Kidney epithelial cell (primary cell): ENCODE measurements at regions not wholly inside any gene's neighbourhood (a gene's known extent, or its start where the extent isn't known, plus 50 kb on each side); places are given as distances from the start of the nearest gene placed in this dataset.

ENCODE experiments used
- DNase-seq: peaks from one replicate; pipeline ENCODE4 v3.0.0-alpha.2; 2010; ENCODE audit warnings: low read depth
- H3K27me3 ChIP-seq: 2 replicates; pipeline ENCODE4 v1.6.0; 2011; ENCODE audit warnings: low read length; ENCODE audit not compliant: control insufficient read depth, insufficient read depth
- H3K36me3 ChIP-seq: 2 replicates; pipeline ENCODE4 v1.5.1; 2011; ENCODE audit warnings: low read length; ENCODE audit not compliant: control insufficient read depth, insufficient read depth
- H3K4me3 ChIP-seq: 2 replicates; pipeline ENCODE4 v1.5.1; 2011; ENCODE audit warnings: low read depth, mild to moderate bottlenecking, control low read depth, low read length
- TF ChIP-seq, protein P1 (sequence below): IDR thresholded peaks from 2 replicates; pipeline ENCODE4 v1.5.1; 2011; ENCODE audit warnings: mild to moderate bottlenecking, moderate library complexity, low read length, control low read depth, inconsistent platforms; ENCODE audit not compliant: insufficient read depth, poor library complexity, severe bottlenecking

- TF ChIP-seq, protein P1, sequence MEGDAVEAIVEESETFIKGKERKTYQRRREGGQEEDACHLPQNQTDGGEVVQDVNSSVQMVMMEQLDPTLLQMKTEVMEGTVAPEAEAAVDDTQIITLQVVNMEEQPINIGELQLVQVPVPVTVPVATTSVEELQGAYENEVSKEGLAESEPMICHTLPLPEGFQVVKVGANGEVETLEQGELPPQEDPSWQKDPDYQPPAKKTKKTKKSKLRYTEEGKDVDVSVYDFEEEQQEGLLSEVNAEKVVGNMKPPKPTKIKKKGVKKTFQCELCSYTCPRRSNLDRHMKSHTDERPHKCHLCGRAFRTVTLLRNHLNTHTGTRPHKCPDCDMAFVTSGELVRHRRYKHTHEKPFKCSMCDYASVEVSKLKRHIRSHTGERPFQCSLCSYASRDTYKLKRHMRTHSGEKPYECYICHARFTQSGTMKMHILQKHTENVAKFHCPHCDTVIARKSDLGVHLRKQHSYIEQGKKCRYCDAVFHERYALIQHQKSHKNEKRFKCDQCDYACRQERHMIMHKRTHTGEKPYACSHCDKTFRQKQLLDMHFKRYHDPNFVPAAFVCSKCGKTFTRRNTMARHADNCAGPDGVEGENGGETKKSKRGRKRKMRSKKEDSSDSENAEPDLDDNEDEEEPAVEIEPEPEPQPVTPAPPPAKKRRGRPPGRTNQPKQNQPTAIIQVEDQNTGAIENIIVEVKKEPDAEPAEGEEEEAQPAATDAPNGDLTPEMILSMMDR: no peak
- H3K4me3 ChIP-seq: no peak overlapping the region
- no peaks in the 10 kb centered on the region for H3K36me3 ChIP-seq
- H3K27me3 ChIP-seq: peaks cover 2% of the 10 kb centered on the region
- DNase-seq: no peak
Measured at GRCh38 chr4:111994392-111994791, 150.9 kb upstream of the FAM241A start.

- TF ChIP-seq, protein P1: no peak
- DNase-seq: no peak
- Histone ChIP-seq H3K27me3 (peaks cover 2% of the 10 kb centered on the region), H3K36me3 (no peaks in the 10 kb centered on the region), H3K4me3 (no peak overlapping the region)
Measured at GRCh38 chr4:111997785-111998184, 147.5 kb upstream of the FAM241A start.

GRCh38 chr4:111999801-112000200, 145.5 kb upstream of the FAM241A start:
- Histone ChIP-seq H3K4me3 (no peak overlapping the region), H3K36me3 (no peaks in the 10 kb centered on the region), H3K27me3 (peaks cover 2% of the 10 kb centered on the region)
- TF ChIP-seq, protein P1: no peak
- DNase-seq: no peak

DNA sequence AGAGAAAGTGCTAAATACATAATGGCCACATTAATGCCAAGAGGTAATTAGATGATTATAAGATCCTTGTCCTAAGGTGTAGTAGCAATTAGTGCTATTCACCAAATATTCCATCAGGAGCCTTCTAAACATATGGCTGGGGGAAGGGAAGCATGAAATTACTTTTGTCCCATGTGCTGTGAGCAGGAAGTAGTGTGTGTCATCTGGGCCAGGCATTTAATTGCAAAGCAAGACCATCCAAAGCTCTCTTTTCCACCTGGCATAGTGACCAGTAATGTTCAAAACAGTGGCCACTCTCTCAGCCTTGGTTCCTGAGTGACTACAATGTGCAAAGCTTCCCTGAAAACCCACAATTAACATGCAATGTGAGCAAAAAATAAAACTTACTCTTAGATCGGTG, 144.2 kb upstream of the FAM241A start:
- H3K4me3 ChIP-seq: no peak overlapping the region
- peaks cover 2% of the 10 kb centered on the region for H3K27me3 ChIP-seq
- DNase-seq: no peak
- TF ChIP-seq, protein P1: no peak
- no peaks in the 10 kb centered on the region for H3K36me3 ChIP-seq

DNA sequence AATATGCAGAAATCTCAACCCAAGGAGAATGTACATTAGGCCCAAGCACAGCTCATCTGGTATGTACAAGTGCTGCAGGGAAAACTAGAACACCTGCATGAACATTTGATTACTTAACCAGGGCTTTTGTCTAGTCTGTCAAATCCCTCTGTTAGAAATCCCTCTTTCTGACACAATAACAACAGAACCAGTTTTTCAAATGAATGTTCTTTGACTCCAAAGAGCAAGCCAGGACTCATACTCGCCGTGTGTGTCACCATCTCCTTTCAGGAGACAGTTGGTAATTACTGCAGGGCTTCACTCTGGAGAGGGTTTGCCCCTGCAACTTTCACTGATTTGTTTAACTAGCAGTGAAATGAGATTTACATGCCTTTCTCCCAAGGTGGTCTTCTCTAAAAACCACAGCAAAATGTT, 143.0 kb upstream of the FAM241A start:
- no peak for DNase-seq
- Histone ChIP-seq H3K4me3 (no peak overlapping the region), H3K27me3 (no peaks in the 10 kb centered on the region), H3K36me3 (no peaks in the 10 kb centered on the region)
- TF ChIP-seq, protein P1: no peak

DNA sequence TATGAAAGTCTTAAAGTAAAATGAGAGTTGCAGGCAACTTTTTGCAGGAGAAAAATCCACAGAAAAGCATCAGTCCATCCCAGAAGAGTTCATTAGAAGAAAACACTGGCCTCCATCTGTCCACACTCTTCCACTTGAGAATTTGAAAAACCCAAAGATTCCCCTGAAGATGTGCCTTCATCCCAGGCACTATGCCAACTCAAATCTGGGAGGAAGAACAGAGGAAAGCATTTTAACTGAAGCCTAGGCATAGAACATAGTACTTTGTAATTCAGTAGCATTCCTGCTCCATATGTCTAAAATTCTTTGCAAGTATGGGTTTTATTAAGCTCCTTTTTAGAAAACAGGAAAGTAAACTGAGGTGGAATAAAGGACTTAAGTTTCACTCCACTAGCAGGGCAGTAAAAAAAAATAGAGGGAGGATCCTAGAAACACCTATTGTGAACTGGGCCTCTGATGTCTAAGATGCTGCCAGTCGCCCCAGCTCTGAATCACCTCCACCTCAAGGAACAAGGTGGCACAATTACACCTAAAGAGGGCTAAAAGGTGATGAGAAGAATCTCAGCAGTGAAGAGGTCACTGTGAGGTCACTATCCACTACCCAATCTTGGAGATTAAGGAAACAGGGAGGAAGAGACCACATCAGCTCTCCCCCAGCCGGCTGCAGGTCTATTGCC, 141.9 kb upstream of the FAM241A start:
- Histone ChIP-seq H3K36me3 (no peaks in the 10 kb centered on the region), H3K27me3 (no peaks in the 10 kb centered on the region), H3K4me3 (no peak overlapping the region)
- TF ChIP-seq, protein P1: no peak
- DNase-seq: no peak
